ENCODE measurements at regions not wholly inside any gene's neighbourhood (a gene's known extent, or its start where the extent isn't known, plus 50 kb on each side); places are given as distances from the start of the nearest gene placed in this dataset.

- no peak for TF ChIP-seq SIN3A (IDR thresholded peaks at IDR 0.05; ENCODE audit: borderline replicate concordance, insufficient read depth, low read length)
- TF ChIP-seq POLR2AphosphoS5 (IDR thresholded peaks at IDR 0.05; ENCODE audit: low read depth, low read length): no peak
- no peak for TF ChIP-seq FOXP2 (optimal IDR thresholded peaks at IDR 0.05; ENCODE audit: borderline replicate concordance, extremely low read depth, extremely low read length, insufficient read depth)
- TF ChIP-seq REST (IDR thresholded peaks at IDR 0.05; ENCODE audit: insufficient read depth in 1 of 2, low read depth in 2 of 2, low read length in 2 of 2): no peak
- no peak for TF ChIP-seq TAF1 (IDR thresholded peaks at IDR 0.05; ENCODE audit: borderline replicate concordance, insufficient read depth, low read length)
These were observed 245.1 kb downstream of the ERMARD start for GRCh38 chr6:169996378-169997051.

GRCh38 chr6:169994739-169995138 is 243.3 kb downstream of the ERMARD start:
- no peak for TF ChIP-seq FOXP2 (optimal IDR thresholded peaks at IDR 0.05; ENCODE audit: borderline replicate concordance, extremely low read depth, extremely low read length, insufficient read depth)
- no peak for TF ChIP-seq TAF1 (IDR thresholded peaks at IDR 0.05; ENCODE audit: borderline replicate concordance, insufficient read depth, low read length)
- no peak for TF ChIP-seq POLR2AphosphoS5 (IDR thresholded peaks at IDR 0.05; ENCODE audit: low read depth, low read length)
- TF ChIP-seq REST (IDR thresholded peaks at IDR 0.05; ENCODE audit: insufficient read depth in 1 of 2, low read depth in 2 of 2, low read length in 2 of 2): no peak
- TF ChIP-seq SIN3A (IDR thresholded peaks at IDR 0.05; ENCODE audit: borderline replicate concordance, insufficient read depth, low read length): no peak

- no peak for TF ChIP-seq REST (IDR thresholded peaks at IDR 0.05; ENCODE audit: insufficient read depth in 1 of 2, low read depth in 2 of 2, low read length in 2 of 2)
- no peak for TF ChIP-seq FOXP2 (optimal IDR thresholded peaks at IDR 0.05; ENCODE audit: borderline replicate concordance, extremely low read depth, extremely low read length, insufficient read depth)
- no peak for TF ChIP-seq SIN3A (IDR thresholded peaks at IDR 0.05; ENCODE audit: borderline replicate concordance, insufficient read depth, low read length)
- TF ChIP-seq TAF1 (IDR thresholded peaks at IDR 0.05; ENCODE audit: borderline replicate concordance, insufficient read depth, low read length): no peak
- TF ChIP-seq POLR2AphosphoS5 (IDR thresholded peaks at IDR 0.05; ENCODE audit: low read depth, low read length): no peak
These were observed 242.5 kb downstream of the ERMARD start for GRCh38 chr6:169993861-169994481.

GRCh38 chr6:169991913-169992312 is 240.5 kb downstream of the ERMARD start:
- no peak for TF ChIP-seq POLR2AphosphoS5 (IDR thresholded peaks at IDR 0.05; ENCODE audit: low read depth, low read length)
- no peak for TF ChIP-seq TAF1 (IDR thresholded peaks at IDR 0.05; ENCODE audit: borderline replicate concordance, insufficient read depth, low read length)
- no peak for TF ChIP-seq FOXP2 (optimal IDR thresholded peaks at IDR 0.05; ENCODE audit: borderline replicate concordance, extremely low read depth, extremely low read length, insufficient read depth)

- no peak for TF ChIP-seq FOXP2 (optimal IDR thresholded peaks at IDR 0.05; ENCODE audit: borderline replicate concordance, extremely low read depth, extremely low read length, insufficient read depth)
- no peak for TF ChIP-seq SIN3A (IDR thresholded peaks at IDR 0.05; ENCODE audit: borderline replicate concordance, insufficient read depth, low read length)
These were observed 239.6 kb downstream of the ERMARD start for GRCh38 chr6:169991031-169991390.
